HepG2 (cell line): ENCODE measurements at regions not wholly inside any gene's neighbourhood (a gene's known extent, or its start where the extent isn't known, plus 50 kb on each side); places are given as distances from the start of the nearest gene placed in this dataset.

Experiments used
- ADNP ChIP-seq: sonication (generic); formaldehyde crosslinking; IDR thresholded peaks from 2 replicates; pipeline ENCODE4 v1.4.0; 2020; ENCODE audit warnings: missing genetic modification reagents
- AGO1 ChIP-seq: fragments of 200-400 bp; formaldehyde crosslinking; IDR thresholded peaks from 2 replicates; pipeline ENCODE4 v1.6.1; 2017; ENCODE audit warnings: mild to moderate bottlenecking, low read depth, low read length, moderate library complexity; ENCODE audit not compliant: poor library complexity, severe bottlenecking
- CAMTA2 ChIP-seq: sonication (generic); formaldehyde crosslinking; IDR thresholded peaks from 2 replicates; pipeline ENCODE4 v1.4.0; 2020; ENCODE audit warnings: mild to moderate bottlenecking, missing genetic modification reagents, borderline replicate concordance
- HNF4G ChIP-seq, 2 experiments: sonication (generic) in 1 of 2; formaldehyde crosslinking in 1 of 2; IDR thresholded peaks; 2 replicates each; pipeline versions ENCODE4 v1.4.0 to v1.6.1; 2011 to 2020; ENCODE audit warnings: borderline replicate concordance in 2 of 2, low read depth in 2 of 2, mild to moderate bottlenecking in 2 of 2, low read length in 1 of 2, missing genetic modification reagents in 1 of 2, moderate library complexity in 1 of 2
- KLF15 ChIP-seq: sonication (generic); formaldehyde crosslinking; IDR thresholded peaks from 2 replicates; pipeline ENCODE4 v1.8.1; 2023; ENCODE audit warnings: borderline replicate concordance, mild to moderate bottlenecking, inconsistent platforms, missing genetic modification reagents, mixed read lengths
- SRSF4 ChIP-seq: fragments of 200-400 bp; formaldehyde crosslinking; IDR thresholded peaks from one replicate; pipeline ENCODE4 v1.6.1; 2018; ENCODE audit warnings: mild to moderate bottlenecking, low read depth, low read length, moderate library complexity; ENCODE audit not compliant: poor library complexity, severe bottlenecking
- ZBTB7A ChIP-seq: sonication (generic); formaldehyde crosslinking; IDR thresholded peaks from 2 replicates; pipeline ENCODE4 v1.8.0; 2022; ENCODE audit warnings: mild to moderate bottlenecking, missing genetic modification reagents
- ZFP82 ChIP-seq: sonication (generic); formaldehyde crosslinking; IDR thresholded peaks from 2 replicates; pipeline ENCODE4 v1.5.1; 2020; ENCODE audit warnings: mild to moderate bottlenecking, missing genetic modification reagents, borderline replicate concordance
- ZNF841 ChIP-seq: sonication (generic); formaldehyde crosslinking; IDR thresholded peaks from 2 replicates; pipeline ENCODE4 v1.8.1; 2023; ENCODE audit warnings: missing genetic modification reagents, borderline replicate concordance
- ZUFSP ChIP-seq: sonication (generic); formaldehyde crosslinking; IDR thresholded peaks from 2 replicates; pipeline ENCODE4 v1.9.0; 2021; ENCODE audit warnings: missing genetic modification reagents, mild to moderate bottlenecking, borderline replicate concordance
- TF ChIP-seq, protein P1 (sequence below): IDR thresholded peaks from 2 replicates; pipeline ENCODE4 v1.4.0; 2020; ENCODE audit warnings: mild to moderate bottlenecking, missing genetic modification reagents
- TF ChIP-seq, protein P2 (sequence below): IDR thresholded peaks from 2 replicates; pipeline ENCODE4 v1.6.1; 2016; ENCODE audit warnings: low read depth, borderline replicate concordance

GRCh38 chr21:22561946-22562345 lies 1563.7 kb downstream of the NCAM2 start (continued):
- no peak for TF ChIP-seq ADNP (CRISPR knock-in tag)
- no peak for TF ChIP-seq CAMTA2 (CRISPR knock-in tag)
- TF ChIP-seq ZBTB7A, result no peak
- TF ChIP-seq, protein P1, sequence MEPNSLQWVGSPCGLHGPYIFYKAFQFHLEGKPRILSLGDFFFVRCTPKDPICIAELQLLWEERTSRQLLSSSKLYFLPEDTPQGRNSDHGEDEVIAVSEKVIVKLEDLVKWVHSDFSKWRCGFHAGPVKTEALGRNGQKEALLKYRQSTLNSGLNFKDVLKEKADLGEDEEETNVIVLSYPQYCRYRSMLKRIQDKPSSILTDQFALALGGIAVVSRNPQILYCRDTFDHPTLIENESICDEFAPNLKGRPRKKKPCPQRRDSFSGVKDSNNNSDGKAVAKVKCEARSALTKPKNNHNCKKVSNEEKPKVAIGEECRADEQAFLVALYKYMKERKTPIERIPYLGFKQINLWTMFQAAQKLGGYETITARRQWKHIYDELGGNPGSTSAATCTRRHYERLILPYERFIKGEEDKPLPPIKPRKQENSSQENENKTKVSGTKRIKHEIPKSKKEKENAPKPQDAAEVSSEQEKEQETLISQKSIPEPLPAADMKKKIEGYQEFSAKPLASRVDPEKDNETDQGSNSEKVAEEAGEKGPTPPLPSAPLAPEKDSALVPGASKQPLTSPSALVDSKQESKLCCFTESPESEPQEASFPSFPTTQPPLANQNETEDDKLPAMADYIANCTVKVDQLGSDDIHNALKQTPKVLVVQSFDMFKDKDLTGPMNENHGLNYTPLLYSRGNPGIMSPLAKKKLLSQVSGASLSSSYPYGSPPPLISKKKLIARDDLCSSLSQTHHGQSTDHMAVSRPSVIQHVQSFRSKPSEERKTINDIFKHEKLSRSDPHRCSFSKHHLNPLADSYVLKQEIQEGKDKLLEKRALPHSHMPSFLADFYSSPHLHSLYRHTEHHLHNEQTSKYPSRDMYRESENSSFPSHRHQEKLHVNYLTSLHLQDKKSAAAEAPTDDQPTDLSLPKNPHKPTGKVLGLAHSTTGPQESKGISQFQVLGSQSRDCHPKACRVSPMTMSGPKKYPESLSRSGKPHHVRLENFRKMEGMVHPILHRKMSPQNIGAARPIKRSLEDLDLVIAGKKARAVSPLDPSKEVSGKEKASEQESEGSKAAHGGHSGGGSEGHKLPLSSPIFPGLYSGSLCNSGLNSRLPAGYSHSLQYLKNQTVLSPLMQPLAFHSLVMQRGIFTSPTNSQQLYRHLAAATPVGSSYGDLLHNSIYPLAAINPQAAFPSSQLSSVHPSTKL (CRISPR knock-in tag), result no peak
- no peak for TF ChIP-seq ZUFSP (CRISPR knock-in tag)
- TF ChIP-seq SRSF4, result no peak
- no peak for TF ChIP-seq AGO1
- no peak for TF ChIP-seq KLF15 (CRISPR knock-in tag)
- no peak for TF ChIP-seq HNF4G (IDR thresholded peaks at IDR 0.05; ENCODE audit: borderline replicate concordance, low read depth, low read length)
- no peak for TF ChIP-seq HNF4G (CRISPR knock-in tag; IDR thresholded peaks at IDR 0.05; ENCODE audit: borderline replicate concordance, low read depth)
- no peak for TF ChIP-seq ZNF841 (CRISPR knock-in tag)
- TF ChIP-seq, protein P2, sequence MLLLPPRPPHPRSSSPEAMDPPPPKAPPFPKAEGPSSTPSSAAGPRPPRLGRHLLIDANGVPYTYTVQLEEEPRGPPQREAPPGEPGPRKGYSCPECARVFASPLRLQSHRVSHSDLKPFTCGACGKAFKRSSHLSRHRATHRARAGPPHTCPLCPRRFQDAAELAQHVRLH, result no peak
- TF ChIP-seq ZFP82 (CRISPR knock-in tag), result no peak
